Ishikawa (cell line): ENCODE measurements at regions not wholly inside any gene's neighbourhood (a gene's known extent, or its start where the extent isn't known, plus 50 kb on each side); places are given as distances from the start of the nearest gene placed in this dataset.

Experiments used
- CEBPB ChIP-seq: IDR thresholded peaks from 2 replicates; pipeline ENCODE4 v1.6.1; 2012
- CREB1 ChIP-seq: IDR thresholded peaks from 2 replicates; pipeline ENCODE4 v1.6.1; 2012; ENCODE audit warnings: low read depth
- EGR1 ChIP-seq: IDR thresholded peaks from 2 replicates; pipeline ENCODE4 v1.6.1; 2012
- EP300 ChIP-seq: IDR thresholded peaks from 2 replicates; pipeline ENCODE4 v1.6.1; 2012; ENCODE audit warnings: borderline replicate concordance
- FOXM1 ChIP-seq: IDR thresholded peaks from 2 replicates; pipeline ENCODE4 v1.6.1; 2012; ENCODE audit warnings: low read depth, borderline replicate concordance
- MAX ChIP-seq: IDR thresholded peaks from 2 replicates; pipeline ENCODE4 v1.6.1; 2012
- NFIC ChIP-seq: IDR thresholded peaks from 2 replicates; pipeline ENCODE4 v1.6.1; 2012
- RAD21 ChIP-seq: IDR thresholded peaks from 2 replicates; pipeline ENCODE4 v1.6.1; 2012; ENCODE audit warnings: low read depth
- REST ChIP-seq: IDR thresholded peaks from 2 replicates; pipeline ENCODE4 v1.6.1; 2012; ENCODE audit warnings: low read depth, mild to moderate bottlenecking
- TAF1 ChIP-seq: IDR thresholded peaks from 2 replicates; pipeline ENCODE4 v1.6.1; 2012; ENCODE audit warnings: low read depth, mild to moderate bottlenecking
- TCF12 ChIP-seq: IDR thresholded peaks from 2 replicates; pipeline ENCODE4 v1.6.1; 2012; ENCODE audit warnings: low read depth
- TEAD4 ChIP-seq: IDR thresholded peaks from 2 replicates; pipeline ENCODE4 v1.6.1; 2012
- USF1 ChIP-seq: IDR thresholded peaks from 2 replicates; pipeline ENCODE4 v1.6.1; 2012
- YY1 ChIP-seq: IDR thresholded peaks from 2 replicates; pipeline ENCODE4 v1.6.1; 2012; ENCODE audit warnings: low read depth
- ZBTB7A ChIP-seq: IDR thresholded peaks from 2 replicates; pipeline ENCODE4 v1.6.1; 2012; ENCODE audit warnings: low read depth

- TF ChIP-seq CREB1 (no peak), MAX (no peak), TEAD4 (no peak), EP300 (no peak), RAD21 (no peak), CEBPB (no peak), FOXM1 (no peak), ZBTB7A (no peak), TCF12 (no peak), TAF1 (no peak), NFIC (no peak), YY1 (no peak), EGR1 (no peak), USF1 (no peak), REST (no peak)
These were observed 58.4 kb upstream of the ATP1B1 start for GRCh38 chr1:169048043-169048442.

- TF ChIP-seq MAX (no peak), TEAD4 (no peak), NFIC (no peak), EGR1 (no peak), EP300 (no peak)
These were observed 57.1 kb upstream of the ATP1B1 start for GRCh38 chr1:169049258-169049938.

DNA sequence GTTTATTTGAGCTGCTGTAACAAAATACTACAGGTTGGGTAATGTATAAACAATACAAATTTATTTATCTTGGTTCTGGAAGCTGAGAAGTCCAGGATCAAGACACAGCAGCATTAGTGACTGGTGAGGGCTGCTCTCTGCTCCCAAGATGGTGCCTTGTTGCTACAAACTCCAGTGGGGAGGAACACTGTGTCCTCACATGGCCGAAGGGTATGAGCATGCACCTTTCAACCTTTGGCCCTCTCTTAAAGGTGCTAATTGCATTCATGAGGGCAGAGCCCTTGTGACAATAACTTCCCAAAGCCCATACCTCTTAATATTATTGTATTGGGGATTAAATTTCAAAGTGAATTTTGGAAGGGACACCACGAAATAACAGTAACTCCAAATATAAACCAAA lies 55.3 kb upstream of the ATP1B1 start:
- TF ChIP-seq FOXM1 (no peak), YY1 (no peak), CEBPB (no peak), ZBTB7A (no peak), TAF1 (no peak), RAD21 (no peak), TCF12 (no peak), REST (no peak), TEAD4 (no peak), MAX (no peak)

DNA sequence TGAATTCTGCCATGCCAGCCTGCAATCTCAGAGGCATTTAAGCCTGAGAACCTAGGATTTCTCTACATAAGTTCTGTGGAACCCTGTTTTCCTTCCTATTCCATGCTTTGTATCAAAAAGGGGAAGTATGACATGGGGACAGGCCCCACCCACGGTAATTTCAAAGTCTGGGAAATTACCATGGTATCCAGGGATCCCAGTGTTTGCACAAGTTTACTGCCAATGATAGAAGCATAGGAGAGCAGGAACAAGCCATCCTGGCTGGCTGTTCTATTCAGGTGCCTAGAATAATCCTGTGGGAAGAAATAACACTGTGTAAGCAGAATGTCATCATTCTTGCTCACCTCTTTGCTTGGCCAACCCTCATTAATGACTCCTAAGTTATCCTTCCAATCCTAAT lies 53.8 kb upstream of the ATP1B1 start:
- TF ChIP-seq MAX (no peak), TEAD4 (no peak), USF1 (no peak), EP300 (no peak), ZBTB7A (no peak), FOXM1 (no peak), CEBPB (no peak), EGR1 (no peak), CREB1 (no peak), TCF12 (no peak), TAF1 (no peak), YY1 (no peak), REST (no peak), NFIC (no peak), RAD21 (no peak)

DNA sequence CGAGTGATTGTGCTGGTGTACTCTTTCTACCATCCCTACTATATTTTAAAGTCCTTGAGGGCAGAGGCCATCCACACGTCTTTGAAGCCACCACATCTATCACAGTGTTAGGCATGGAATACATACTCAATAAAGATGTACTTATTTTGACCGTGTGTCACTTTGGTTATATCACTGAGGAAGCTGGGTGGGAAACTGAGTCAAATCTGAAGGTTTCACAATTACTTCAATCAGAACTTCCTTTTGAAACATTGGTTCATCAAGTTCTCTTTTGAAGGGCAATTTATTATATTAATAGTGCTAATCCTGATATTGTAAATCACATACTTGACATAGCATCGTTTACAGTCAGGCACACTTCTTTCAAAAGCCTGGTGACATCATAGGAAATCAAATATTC lies 53.3 kb upstream of the ATP1B1 start:
- no peak for TF ChIP-seq YY1
